SK-N-SH (cell line): ENCODE measurements at regions not wholly inside any gene's neighbourhood (a gene's known extent, or its start where the extent isn't known, plus 50 kb on each side); places are given as distances from the start of the nearest gene placed in this dataset.

ENCODE experiments used
- CTCF ChIA-PET: fragments of 300-600, 350-600 bp; formaldehyde crosslinking; extraction: SDS; loops from one replicate; lab custom pipeline; 2021; lab: Yijun Ruan, JAX
- POLR2A ChIA-PET: fragments of 350-600 bp; sonication (Branson Sonifier 250); formaldehyde crosslinking; extraction: SDS; loops from one replicate; lab custom pipeline; 2020; ENCODE audit warnings: antibody characterized with exemption, inconsistent platforms; lab: Yijun Ruan, JAX
- DNase-seq: peaks from one replicate; pipeline ENCODE4 v3.0.0; 2012
- H2AFZ ChIP-seq: fragments of 200-600 bp; sonication (generic); 2 replicates; pipeline ENCODE4 v1.8.1; 2016; ENCODE audit warnings: antibody characterized with exemption, mild to moderate bottlenecking, low read depth
- H3F3A ChIP-seq: fragments of 200-600 bp; sonication (generic); replicated peaks from 2 replicates; pipeline ENCODE3; 2016; ENCODE audit warnings: antibody characterized with exemption, mild to moderate bottlenecking; ENCODE audit not compliant: insufficient read depth
- H3K27ac ChIP-seq, 2 experiments: fragments of 200-500 bp in 1 of 2; fragments of 200-600 bp in 1 of 2; sonication (Bioruptor generic) in 1 of 2; sonication (generic), shearing (Covaris generic) in 1 of 2; 2 replicates each; pipeline versions ENCODE4 v1.5.1 to v1.6.1; 2014 to 2016; ENCODE audit warnings: low read depth in 2 of 2, inconsistent platforms in 1 of 2, low read length in 1 of 2, mild to moderate bottlenecking in 1 of 2, mixed read lengths in 1 of 2
- H3K27me3 ChIP-seq: fragments of 200-600 bp; sonication (generic), shearing (Covaris generic); 2 replicates; pipeline ENCODE4 v1.6.1; 2016; ENCODE audit warnings: mixed run types; ENCODE audit not compliant: insufficient read depth
- H3K36me3 ChIP-seq, 2 experiments: fragments of 200-500 bp in 1 of 2; fragments of 200-600 bp in 1 of 2; sonication (Bioruptor generic) in 1 of 2; sonication (generic) in 1 of 2; replicated peaks in 1 of 2; 2 replicates each; pipeline versions ENCODE3 to v1.5.1; 2014 to 2016; ENCODE audit warnings: low read length in 1 of 2, mild to moderate bottlenecking in 1 of 2; ENCODE audit not compliant: insufficient read depth in 2 of 2, control insufficient read depth in 1 of 2
- H3K4me1 ChIP-seq, 2 experiments: fragments of 200-500 bp in 1 of 2; fragments of 200-600 bp in 1 of 2; sonication (Bioruptor generic) in 1 of 2; sonication (generic), shearing (Covaris generic) in 1 of 2; 2 replicates each; pipeline versions ENCODE4 v1.5.1 to v1.6.1; 2014 to 2016; ENCODE audit warnings: low read depth in 1 of 2, low read length in 1 of 2, mixed run types in 1 of 2; ENCODE audit not compliant: insufficient read depth in 2 of 2, control insufficient read depth in 1 of 2
- H3K4me2 ChIP-seq: fragments of 200-600 bp; sonication (generic), shearing (Covaris generic); 2 replicates; pipeline ENCODE4 v1.6.1; 2017; ENCODE audit warnings: mixed run types
- H3K4me3 ChIP-seq, 2 experiments: fragments of 200-500 bp in 1 of 2; fragments of 200-600 bp in 1 of 2; sonication (Bioruptor generic) in 1 of 2; sonication (generic), shearing (Covaris generic) in 1 of 2; 2 replicates each; pipeline versions ENCODE4 v1.5.1 to v1.8.1; 2014 to 2016; ENCODE audit warnings: low read depth in 2 of 2, inconsistent platforms in 1 of 2, low read length in 1 of 2, mild to moderate bottlenecking in 1 of 2, mixed read lengths in 1 of 2, moderate library complexity in 1 of 2
- H3K79me2 ChIP-seq: fragments of 200-600 bp; sonication (generic); 2 replicates; pipeline ENCODE4 v1.8.1; 2017; ENCODE audit warnings: mild to moderate bottlenecking; ENCODE audit not compliant: insufficient read depth
- H3K9ac ChIP-seq: fragments of 200-600 bp; sonication (generic); 2 replicates; pipeline ENCODE4 v1.6.1; 2017; ENCODE audit warnings: mixed run types
- H3K9me2 ChIP-seq: fragments of 200-600 bp; sonication (generic); 2 replicates; pipeline ENCODE4 v1.6.1; 2017; ENCODE audit warnings: mixed run types
- H3K9me3 ChIP-seq: fragments of 200-600 bp; sonication (generic); 2 replicates; pipeline ENCODE4 v1.6.1; 2017; ENCODE audit warnings: mixed run types, mild to moderate bottlenecking, moderate library complexity
- H4K20me1 ChIP-seq: fragments of 200-600 bp; sonication (generic); 2 replicates; pipeline ENCODE4 v1.6.1; 2017; ENCODE audit warnings: mild to moderate bottlenecking, mixed run types; ENCODE audit not compliant: insufficient read depth
- ELF1 ChIP-seq: IDR thresholded peaks from 2 replicates; pipeline ENCODE4 v1.4.0; 2012
- EZH2phosphoT487 ChIP-seq: fragments of 200-600 bp; sonication (generic); IDR thresholded peaks from 2 replicates; pipeline ENCODE4 v1.6.1; 2017; ENCODE audit warnings: low read depth, mixed run types, mild to moderate bottlenecking, antibody characterized with exemption, moderate library complexity, borderline replicate concordance
- FOSL2 ChIP-seq: IDR thresholded peaks from 2 replicates; pipeline ENCODE4 v1.4.0; 2012; ENCODE audit warnings: low read depth, mild to moderate bottlenecking, moderate library complexity, borderline replicate concordance
- FOXM1 ChIP-seq: IDR thresholded peaks from 2 replicates; pipeline ENCODE4 v1.4.0; 2012; ENCODE audit warnings: low read depth, mild to moderate bottlenecking
- NRF1 ChIP-seq: IDR thresholded peaks from 2 replicates; pipeline ENCODE4 v1.6.1; 2012; ENCODE audit warnings: low read depth, mild to moderate bottlenecking, low read length
- RAD21 ChIP-seq: IDR thresholded peaks from 2 replicates; pipeline ENCODE4 v1.6.1; 2012; ENCODE audit warnings: mild to moderate bottlenecking, low read length
- RCOR1 ChIP-seq: fragments of 150-350 bp; IDR thresholded peaks from 2 replicates; pipeline ENCODE4 v1.6.1; 2017; ENCODE audit warnings: antibody characterized with exemption, low read length
- RFX5 ChIP-seq: IDR thresholded peaks from 2 replicates; pipeline ENCODE4 v1.6.1; 2012; ENCODE audit warnings: mild to moderate bottlenecking, improper control_type of control experiment, low read length
- RXRA ChIP-seq: IDR thresholded peaks from 2 replicates; pipeline ENCODE4 v1.4.0; 2012; ENCODE audit warnings: low read depth, mild to moderate bottlenecking, borderline replicate concordance
- SIN3A ChIP-seq: IDR thresholded peaks from 2 replicates; pipeline ENCODE4 v1.6.1; 2012; ENCODE audit warnings: low read depth, mild to moderate bottlenecking, low read length, moderate library complexity, borderline replicate concordance
- SMC3 ChIP-seq: IDR thresholded peaks from 2 replicates; pipeline ENCODE4 v1.6.1; 2012; ENCODE audit warnings: low read depth, low read length, improper control_type of control experiment
- TAF1 ChIP-seq: IDR thresholded peaks from 2 replicates; pipeline ENCODE4 v1.6.1; 2012; ENCODE audit warnings: low read depth, mild to moderate bottlenecking, low read length, moderate library complexity, borderline replicate concordance
- TEAD4 ChIP-seq: IDR thresholded peaks from 2 replicates; pipeline ENCODE4 v1.4.0; 2012; ENCODE audit warnings: mild to moderate bottlenecking, borderline replicate concordance; ENCODE audit not compliant: insufficient read depth
- YY1 ChIP-seq: IDR thresholded peaks from 2 replicates; pipeline ENCODE4 v1.4.0; 2012; ENCODE audit warnings: low read depth, mild to moderate bottlenecking
- WGBS: methylation state at CpG from one replicate; pipeline ENCODE4 v1.1.6; 2017; ENCODE audit warnings: low lambda C conversion rate; 5-methylcytosine and 5-hydroxymethylcytosine counted together
- TF ChIP-seq, protein P1 (sequence below): fragments of 200-600 bp; sonication (generic); IDR thresholded peaks from 2 replicates; pipeline ENCODE4 v1.6.1; 2017; ENCODE audit warnings: antibody characterized with exemption, mild to moderate bottlenecking, moderate library complexity
- TF ChIP-seq, protein P2 (sequence below): IDR thresholded peaks from 2 replicates; pipeline ENCODE4 v1.4.0; 2012; ENCODE audit warnings: low read depth, borderline replicate concordance
- TF ChIP-seq, protein P3 (sequence below): fragments of 150-350 bp; IDR thresholded peaks from 2 replicates; pipeline ENCODE4 v1.6.1; 2017; ENCODE audit warnings: antibody characterized with exemption, low read length, low read depth, borderline replicate concordance

DNA sequence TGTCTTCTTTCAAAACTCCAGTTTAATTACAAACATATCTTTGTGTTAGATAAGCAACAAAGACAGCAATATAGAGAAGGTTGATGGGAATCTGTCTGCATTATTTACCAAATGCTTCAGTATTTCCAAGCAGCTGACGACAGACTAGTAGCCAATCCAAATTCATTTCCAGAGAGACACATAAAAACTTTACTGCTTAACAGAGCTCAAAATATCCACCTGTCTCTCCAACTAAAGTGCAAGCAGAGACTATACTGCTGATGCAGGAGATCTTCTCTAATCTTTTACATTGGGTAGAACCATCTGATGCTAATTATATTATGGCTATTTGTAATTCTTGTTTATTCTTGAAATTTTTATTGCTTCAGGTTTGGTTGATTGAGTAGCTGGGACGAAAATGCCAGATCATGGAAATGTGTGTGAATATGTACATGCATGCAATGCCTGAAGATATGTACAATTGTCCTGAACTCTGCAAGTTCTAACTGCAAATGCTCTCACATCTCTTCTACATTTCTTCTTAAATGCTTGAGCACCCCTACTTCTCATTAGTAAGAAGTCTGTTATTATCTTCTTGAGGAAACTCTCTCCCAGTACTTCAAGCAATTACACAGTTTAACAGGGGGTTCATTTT lies 200.0 kb downstream of the PDHA2 start:
- no peak for TF ChIP-seq RFX5
- TF ChIP-seq, protein P1, sequence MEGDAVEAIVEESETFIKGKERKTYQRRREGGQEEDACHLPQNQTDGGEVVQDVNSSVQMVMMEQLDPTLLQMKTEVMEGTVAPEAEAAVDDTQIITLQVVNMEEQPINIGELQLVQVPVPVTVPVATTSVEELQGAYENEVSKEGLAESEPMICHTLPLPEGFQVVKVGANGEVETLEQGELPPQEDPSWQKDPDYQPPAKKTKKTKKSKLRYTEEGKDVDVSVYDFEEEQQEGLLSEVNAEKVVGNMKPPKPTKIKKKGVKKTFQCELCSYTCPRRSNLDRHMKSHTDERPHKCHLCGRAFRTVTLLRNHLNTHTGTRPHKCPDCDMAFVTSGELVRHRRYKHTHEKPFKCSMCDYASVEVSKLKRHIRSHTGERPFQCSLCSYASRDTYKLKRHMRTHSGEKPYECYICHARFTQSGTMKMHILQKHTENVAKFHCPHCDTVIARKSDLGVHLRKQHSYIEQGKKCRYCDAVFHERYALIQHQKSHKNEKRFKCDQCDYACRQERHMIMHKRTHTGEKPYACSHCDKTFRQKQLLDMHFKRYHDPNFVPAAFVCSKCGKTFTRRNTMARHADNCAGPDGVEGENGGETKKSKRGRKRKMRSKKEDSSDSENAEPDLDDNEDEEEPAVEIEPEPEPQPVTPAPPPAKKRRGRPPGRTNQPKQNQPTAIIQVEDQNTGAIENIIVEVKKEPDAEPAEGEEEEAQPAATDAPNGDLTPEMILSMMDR = no peak
- no peak for TF ChIP-seq NRF1
- no peak for TF ChIP-seq YY1
- no peak for TF ChIP-seq TAF1
- TF ChIP-seq TEAD4 = no peak
- no peak for TF ChIP-seq FOXM1
- TF ChIP-seq FOSL2 = no peak
- no peak for TF ChIP-seq EZH2phosphoT487
- TF ChIP-seq RXRA = no peak
- TF ChIP-seq SMC3 = no peak
- TF ChIP-seq SIN3A = no peak
- TF ChIP-seq, protein P2, sequence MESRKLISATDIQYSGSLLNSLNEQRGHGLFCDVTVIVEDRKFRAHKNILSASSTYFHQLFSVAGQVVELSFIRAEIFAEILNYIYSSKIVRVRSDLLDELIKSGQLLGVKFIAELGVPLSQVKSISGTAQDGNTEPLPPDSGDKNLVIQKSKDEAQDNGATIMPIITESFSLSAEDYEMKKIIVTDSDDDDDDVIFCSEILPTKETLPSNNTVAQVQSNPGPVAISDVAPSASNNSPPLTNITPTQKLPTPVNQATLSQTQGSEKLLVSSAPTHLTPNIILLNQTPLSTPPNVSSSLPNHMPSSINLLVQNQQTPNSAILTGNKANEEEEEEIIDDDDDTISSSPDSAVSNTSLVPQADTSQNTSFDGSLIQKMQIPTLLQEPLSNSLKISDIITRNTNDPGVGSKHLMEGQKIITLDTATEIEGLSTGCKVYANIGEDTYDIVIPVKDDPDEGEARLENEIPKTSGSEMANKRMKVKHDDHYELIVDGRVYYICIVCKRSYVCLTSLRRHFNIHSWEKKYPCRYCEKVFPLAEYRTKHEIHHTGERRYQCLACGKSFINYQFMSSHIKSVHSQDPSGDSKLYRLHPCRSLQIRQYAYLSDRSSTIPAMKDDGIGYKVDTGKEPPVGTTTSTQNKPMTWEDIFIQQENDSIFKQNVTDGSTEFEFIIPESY = no peak
- TF ChIP-seq RCOR1 = no peak
- TF ChIP-seq ELF1 = no peak
- TF ChIP-seq RAD21 = no peak
- TF ChIP-seq, protein P3, sequence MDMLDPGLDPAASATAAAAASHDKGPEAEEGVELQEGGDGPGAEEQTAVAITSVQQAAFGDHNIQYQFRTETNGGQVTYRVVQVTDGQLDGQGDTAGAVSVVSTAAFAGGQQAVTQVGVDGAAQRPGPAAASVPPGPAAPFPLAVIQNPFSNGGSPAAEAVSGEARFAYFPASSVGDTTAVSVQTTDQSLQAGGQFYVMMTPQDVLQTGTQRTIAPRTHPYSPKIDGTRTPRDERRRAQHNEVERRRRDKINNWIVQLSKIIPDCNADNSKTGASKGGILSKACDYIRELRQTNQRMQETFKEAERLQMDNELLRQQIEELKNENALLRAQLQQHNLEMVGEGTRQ = no peak
- no peaks in the 10 kb centered on the region for H4K20me1 ChIP-seq
- no peak overlapping the region for H3K4me2 ChIP-seq
- no peaks in the 10 kb centered on the region for H3K27me3 ChIP-seq
- 40% methylated on average over 2 of the region's 2 CpGs for WGBS
- H3K79me2 ChIP-seq = no peaks in the 10 kb centered on the region
- H3K4me3 ChIP-seq = no peak overlapping the region
- H3K9me2 ChIP-seq = no peaks in the 10 kb centered on the region
- ChIA-PET CTCF (interaction anchor here (1.1 kb wide), 1 partner anchor 28 kb away, joined by 3 read pairs; no protein-coding TSS in a partner anchor), POLR2A (no interaction called here)
- no peaks in the 10 kb centered on the region for H3F3A ChIP-seq
- no peaks in the 10 kb centered on the region for H3K9me3 ChIP-seq
- H3K4me1 ChIP-seq = no peaks in the 10 kb centered on the region; a peak in 1 of 4 replicates
- H3K9ac ChIP-seq = no peak overlapping the region
- DNase-seq = no peak
- no peaks in the 10 kb centered on the region for H3K36me3 ChIP-seq
- H3K27ac ChIP-seq = no peak overlapping the region; a peak in 1 of 4 replicates
- H2AFZ ChIP-seq = no peak overlapping the region
